Lower leg skin (tissue), 4 donors: ENCODE measurements at regions not wholly inside any gene's neighbourhood (a gene's known extent, or its start where the extent isn't known, plus 50 kb on each side); places are given as distances from the start of the nearest gene placed in this dataset.
A peak's percentile ranks its signal among the peaks of the same experiment; 100 is the strongest.

Experiments
- DNase-seq, 2 donors: peaks; one replicate each; pipeline ENCODE4 v3.0.0-alpha.2; 2019; ENCODE audit warnings: low spot score in 2 of 2
- H3K4me3 ChIP-seq: fragments of 200-600 bp; sonication (generic); 2 replicates; pipeline ENCODE4 v1.5.1; 2017; ENCODE audit warnings: mild to moderate bottlenecking, low read depth; ENCODE audit not compliant: poor library complexity, severe bottlenecking
- POLR2A ChIP-seq, 2 donors: fragments of 450-650 bp; IDR thresholded peaks; one replicate each; pipeline ENCODE4 v1.6.1; 2016 to 2017; ENCODE audit warnings: antibody characterized with exemption in 2 of 2, mild to moderate bottlenecking in 1 of 2, moderate library complexity in 1 of 2
- WGBS, 2 donors: methylation state at CpG; one replicate each; pipeline ENCODE4 v1.1.5; 2018; 5-methylcytosine and 5-hydroxymethylcytosine counted together
- intact Hi-C: fragments of 100-400 bp; cut with DNase I; formaldehyde crosslinking; loops from one replicate; pipeline ENCODE4 v1.15.0; 2023; ENCODE audit warnings: low total_unique reads
- TF ChIP-seq, protein P1 (sequence below), 3 donors: fragments of 450-650 bp; IDR thresholded peaks; one replicate each; pipeline ENCODE4 v1.5.1; 2016; ENCODE audit warnings: antibody characterized with exemption in 3 of 3, mild to moderate bottlenecking in 3 of 3, moderate library complexity in 2 of 3

DNA sequence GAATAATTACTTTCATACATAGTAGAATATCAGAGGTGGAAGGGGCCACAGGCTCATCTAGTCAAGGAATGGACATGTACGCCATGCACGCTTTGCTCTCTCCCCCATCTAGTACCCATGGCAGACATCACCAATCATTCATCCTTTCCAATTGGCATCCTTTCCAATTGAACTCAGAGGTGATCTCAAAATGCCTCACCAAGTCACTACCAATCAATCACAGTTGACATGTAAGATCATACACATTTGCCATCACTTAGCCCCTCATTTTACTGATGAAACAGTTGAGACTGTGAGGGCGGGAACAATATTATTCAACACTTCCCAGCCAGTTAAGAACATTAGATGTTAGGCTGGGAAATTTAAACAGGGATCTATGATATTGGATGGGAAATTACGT lies 308.4 kb downstream of the FGFR2 start:
- peak in 1 of 2 donors; percentile 36 for DNase-seq
- TF ChIP-seq, protein P1, sequence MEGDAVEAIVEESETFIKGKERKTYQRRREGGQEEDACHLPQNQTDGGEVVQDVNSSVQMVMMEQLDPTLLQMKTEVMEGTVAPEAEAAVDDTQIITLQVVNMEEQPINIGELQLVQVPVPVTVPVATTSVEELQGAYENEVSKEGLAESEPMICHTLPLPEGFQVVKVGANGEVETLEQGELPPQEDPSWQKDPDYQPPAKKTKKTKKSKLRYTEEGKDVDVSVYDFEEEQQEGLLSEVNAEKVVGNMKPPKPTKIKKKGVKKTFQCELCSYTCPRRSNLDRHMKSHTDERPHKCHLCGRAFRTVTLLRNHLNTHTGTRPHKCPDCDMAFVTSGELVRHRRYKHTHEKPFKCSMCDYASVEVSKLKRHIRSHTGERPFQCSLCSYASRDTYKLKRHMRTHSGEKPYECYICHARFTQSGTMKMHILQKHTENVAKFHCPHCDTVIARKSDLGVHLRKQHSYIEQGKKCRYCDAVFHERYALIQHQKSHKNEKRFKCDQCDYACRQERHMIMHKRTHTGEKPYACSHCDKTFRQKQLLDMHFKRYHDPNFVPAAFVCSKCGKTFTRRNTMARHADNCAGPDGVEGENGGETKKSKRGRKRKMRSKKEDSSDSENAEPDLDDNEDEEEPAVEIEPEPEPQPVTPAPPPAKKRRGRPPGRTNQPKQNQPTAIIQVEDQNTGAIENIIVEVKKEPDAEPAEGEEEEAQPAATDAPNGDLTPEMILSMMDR (IDR thresholded peaks at IDR 0.05), result no peak
- no peak for TF ChIP-seq POLR2A (IDR thresholded peaks at IDR 0.05)
- H3K4me3 ChIP-seq, result no peak overlapping the region
- intact Hi-C loops, result no loop called here
- 89 to 98% methylated on average over 4 of the region's 4 CpGs for WGBS, 2 donors

- H3K4me3 ChIP-seq, result no peak overlapping the region
- WGBS, 2 donors, result 96 to 97% methylated on average over 4 of the region's 4 CpGs
- no peak for DNase-seq
- intact Hi-C loops, result no loop called here
- no peak for TF ChIP-seq POLR2A (IDR thresholded peaks at IDR 0.05)
- TF ChIP-seq, protein P1 (IDR thresholded peaks at IDR 0.05), result no peak
Measured at GRCh38 chr10:121290674-121291073, 307.6 kb downstream of the FGFR2 start.

GRCh38 chr10:121291376-121291775 lies 306.9 kb downstream of the FGFR2 start:
- H3K4me3 ChIP-seq, result no peak overlapping the region
- intact Hi-C loops, result no loop called here
- 88 to 89% methylated on average over 7 of the region's 7 CpGs for WGBS, 2 donors
- DNase-seq, result no peak
- TF ChIP-seq, protein P1 (IDR thresholded peaks at IDR 0.05), result no peak
- TF ChIP-seq POLR2A (IDR thresholded peaks at IDR 0.05), result no peak

GRCh38 chr10:121291823-121292222 lies 306.4 kb downstream of the FGFR2 start:
- H3K4me3 ChIP-seq, result no peak overlapping the region
- TF ChIP-seq, protein P1 (IDR thresholded peaks at IDR 0.05), result no peak
- TF ChIP-seq POLR2A (IDR thresholded peaks at IDR 0.05), result no peak
- peak in 1 of 2 donors; percentile 65 for DNase-seq
- intact Hi-C loops, result no loop called here
- WGBS, 2 donors, result 72 to 77% methylated on average over 8 of the region's 8 CpGs

DNA sequence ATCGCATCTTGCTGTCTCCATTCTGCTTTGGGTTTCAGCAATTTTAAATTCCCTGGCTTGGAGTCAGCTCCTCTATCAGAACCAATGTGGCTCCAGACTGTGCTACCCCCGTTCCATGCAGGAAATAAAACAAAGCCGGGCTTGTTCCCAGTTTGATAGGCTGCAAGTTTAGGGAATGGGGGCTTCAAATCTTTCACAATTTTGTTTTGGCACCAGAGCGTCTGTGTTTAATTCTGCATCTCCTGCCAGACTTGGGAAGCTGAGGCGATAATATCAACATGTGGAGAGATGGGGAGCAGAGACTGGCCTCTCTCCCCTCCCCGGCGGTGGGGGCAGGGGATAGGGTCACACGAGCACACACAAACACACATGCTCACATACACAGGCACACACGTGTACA lies 305.9 kb downstream of the FGFR2 start:
- WGBS, 2 donors, result 83 to 84% methylated on average over 9 of the region's 9 CpGs
- TF ChIP-seq, protein P1 (IDR thresholded peaks at IDR 0.05), result no peak
- no peak for TF ChIP-seq POLR2A (IDR thresholded peaks at IDR 0.05)
- no peak for DNase-seq
- H3K4me3 ChIP-seq, result no peak overlapping the region
- intact Hi-C loops, result no loop called here

DNA sequence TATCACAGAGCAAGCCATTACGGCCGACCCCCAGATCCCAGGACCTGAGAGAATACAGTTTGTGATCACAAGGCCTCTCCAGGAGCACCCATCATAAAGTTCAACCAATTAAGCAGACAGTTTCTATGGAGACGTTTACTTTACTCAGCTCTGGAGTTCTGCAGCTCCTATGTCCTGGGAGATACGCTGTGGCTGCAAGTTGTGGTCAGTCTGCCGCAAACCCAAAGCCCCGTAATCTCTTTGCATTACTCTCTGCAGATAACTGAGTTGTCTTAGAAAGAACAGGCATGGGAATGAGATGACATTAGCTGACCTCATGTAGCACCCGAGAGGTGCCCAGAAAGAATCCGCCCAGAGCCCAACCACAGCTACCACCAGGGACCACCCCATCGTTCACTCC lies 305.1 kb downstream of the FGFR2 start:
- WGBS, 2 donors, result 84 to 92% methylated on average over 9 of the region's 9 CpGs
- intact Hi-C loops, result no loop called here
- peak in 1 of 2 donors; percentile 34 for DNase-seq
- no peak for TF ChIP-seq POLR2A (IDR thresholded peaks at IDR 0.05)
- TF ChIP-seq, protein P1 (IDR thresholded peaks at IDR 0.05), result no peak
- H3K4me3 ChIP-seq, result no peak overlapping the region
